ENCODE measurements at regions not wholly inside any gene's neighbourhood (a gene's known extent, or its start where the extent isn't known, plus 50 kb on each side); places are given as distances from the start of the nearest gene placed in this dataset.

DNA sequence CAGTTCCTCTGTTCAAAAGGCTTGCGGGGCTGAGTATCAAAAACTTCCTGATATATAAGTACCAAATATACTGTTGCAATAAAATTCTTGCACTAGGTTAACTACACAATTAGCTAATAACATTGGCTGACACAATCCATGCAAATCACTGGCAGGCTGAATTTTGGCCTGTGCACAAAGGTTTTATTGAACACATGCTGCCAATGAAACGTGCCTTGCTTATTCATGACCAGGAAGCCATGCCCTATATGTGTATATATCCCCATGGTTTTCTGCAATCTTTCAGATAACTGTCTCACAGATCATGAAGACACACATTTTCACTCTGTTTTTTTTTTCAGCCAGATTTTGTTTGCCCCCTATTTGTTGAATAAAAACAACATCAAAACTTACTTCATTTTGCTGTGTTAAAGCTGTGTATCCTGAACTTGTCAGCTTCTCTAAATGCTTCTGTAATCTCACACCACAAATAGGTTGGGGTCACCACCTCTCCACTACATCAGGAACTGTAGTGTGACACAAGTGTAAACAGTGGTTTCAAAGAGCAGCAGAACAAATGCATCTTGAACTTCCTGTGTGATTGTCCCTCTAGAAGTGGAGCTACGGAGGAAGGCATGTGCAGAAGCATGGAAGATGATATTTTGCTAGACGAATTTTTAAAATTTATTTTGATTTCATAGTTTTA lies 920.7 kb upstream of the NR2F2 start:
- TF ChIP-seq CTCF (IDR thresholded peaks at IDR 0.05) (no peak), POLR2A (IDR thresholded peaks at IDR 0.05) (no peak)
